Activated CD8-positive, alpha-beta T cell treated with anti-CD3 and anti-CD28 coated beads for 36 hours (primary cell): ENCODE measurements at regions not wholly inside any gene's neighbourhood (a gene's known extent, or its start where the extent isn't known, plus 50 kb on each side); places are given as distances from the start of the nearest gene placed in this dataset.

Source experiments
- ATAC-seq: fragments of 200-7000 bp; cut with Tn5 transposase; one replicate; pipeline ENCODE4 v1.10.0; 2021; ENCODE audit warnings: mild to moderate bottlenecking, moderate library complexity
- CTCF ChIA-PET: fragments of 350-600 bp; sonication (Branson Sonifier 250); formaldehyde crosslinking; loops from one replicate; lab custom pipeline; 2021; ENCODE audit warnings: antibody characterized with exemption; lab: Charles Lee
- POLR2A ChIA-PET: fragments of 350-600 bp; sonication (Branson Sonifier 250); formaldehyde crosslinking; loops from one replicate; lab custom pipeline; 2021; ENCODE audit warnings: antibody characterized with exemption; lab: Charles Lee
- DNase-seq: peaks from one replicate; pipeline ENCODE4 v3.0.0-alpha.2; 2020
- H3K27ac Mint-ChIP-seq: one replicate; pipeline ENCODE4 v1.8.0; 2021; ENCODE audit warnings: mild to moderate bottlenecking, mixed read lengths
- H3K27me3 Mint-ChIP-seq: one replicate; pipeline ENCODE4 v1.8.0; 2021; ENCODE audit warnings: mixed read lengths
- H3K36me3 Mint-ChIP-seq: one replicate; pipeline ENCODE4 v1.8.0; 2021; ENCODE audit warnings: low read depth, mixed read lengths
- H3K4me1 Mint-ChIP-seq: one replicate; pipeline ENCODE4 v1.8.0; 2021; ENCODE audit warnings: low read depth, mixed read lengths
- H3K4me3 Mint-ChIP-seq: one replicate; pipeline ENCODE4 v1.8.0; 2021; ENCODE audit warnings: mild to moderate bottlenecking, moderate library complexity, mixed read lengths
- H3K9me3 Mint-ChIP-seq: one replicate; pipeline ENCODE4 v1.8.0; 2021; ENCODE audit warnings: mixed read lengths
- CTCF ChIP-seq: fragments of 200-600 bp; IDR thresholded peaks from one replicate; pipeline ENCODE4 v1.8.0; 2022; ENCODE audit warnings: antibody characterized with exemption, mild to moderate bottlenecking
- intact Hi-C: fragments of 100-400 bp; cut with micrococcal nuclease; formaldehyde crosslinking; loops from one replicate; pipeline ENCODE4 v1.10.0; 2022

GRCh38 chr3:67733269-67733950 lies 79.0 kb upstream of the SUCLG2 start:
- Mint-ChIP-seq H3K36me3 (peaks cover 4% of the 10 kb centered on the region), H3K9me3 (peaks cover 4% of the 10 kb centered on the region), H3K27ac (no peak overlapping the region), H3K4me1 (peaks cover 28% of the 10 kb centered on the region), H3K4me3 (no peak overlapping the region), H3K27me3 (no peaks in the 10 kb centered on the region)
- ATAC-seq: no peak
- ChIA-PET POLR2A (no interaction called here), CTCF (interaction anchor here (0.9 kb wide), 1 partner anchor 9 kb away, joined by 3 read pairs; no protein-coding TSS in a partner anchor)
- DNase-seq: no peak
- no peak for TF ChIP-seq CTCF
- intact Hi-C loops: no loop called here

GRCh38 chr3:67724434-67724833 lies 70.0 kb upstream of the SUCLG2 start:
- Mint-ChIP-seq H3K9me3 (peaks cover 6% of the 10 kb centered on the region), H3K4me3 (no peak overlapping the region), H3K4me1 (peaks cover 7% of the 10 kb centered on the region), H3K27me3 (no peaks in the 10 kb centered on the region), H3K36me3 (peaks cover 5% of the 10 kb centered on the region), H3K27ac (no peak overlapping the region)
- ATAC-seq (no peak), DNase-seq (no peak)
- POLR2A ChIA-PET: no interaction called here
- TF ChIP-seq CTCF: no peak
- intact Hi-C loops: no loop called here
- CTCF ChIA-PET: interaction anchor here (1.2 to 1.4 kb wide), 2 partner anchors 8 to 13 kb away, joined by 3 read pairs; no protein-coding TSS in a partner anchor

GRCh38 chr3:67723863-67724262 lies 69.5 kb upstream of the SUCLG2 start:
- POLR2A ChIA-PET: no interaction called here
- Mint-ChIP-seq H3K9me3 (peaks cover 6% of the 10 kb centered on the region), H3K4me3 (no peak overlapping the region), H3K36me3 (peaks cover 5% of the 10 kb centered on the region), H3K4me1 (peaks cover 7% of the 10 kb centered on the region), H3K27ac (no peak overlapping the region), H3K27me3 (no peaks in the 10 kb centered on the region)
- DNase-seq (no peak), ATAC-seq (no peak)
- intact Hi-C loops: no loop called here
- no peak for TF ChIP-seq CTCF
- CTCF ChIA-PET: interaction anchor here (1.2 to 1.4 kb wide), 3 partner anchors 9 to 785 kb away, joined by 3 read pairs; no protein-coding TSS in a partner anchor

- Mint-ChIP-seq H3K4me3 (no peak overlapping the region), H3K4me1 (peaks cover 1% of the 10 kb centered on the region), H3K27ac (no peak overlapping the region), H3K27me3 (no peaks in the 10 kb centered on the region), H3K9me3 (peaks cover 5% of the 10 kb centered on the region), H3K36me3 (peaks cover 2% of the 10 kb centered on the region)
- ATAC-seq (no peak), DNase-seq (no peak)
- ChIA-PET POLR2A (no interaction called here), CTCF (no interaction called here)
- TF ChIP-seq CTCF: no peak
- intact Hi-C loops: no loop called here
Observed at GRCh38 chr3:67719333-67719732, 64.9 kb upstream of the SUCLG2 start.

GRCh38 chr3:67715971-67716370 lies 61.6 kb upstream of the SUCLG2 start:
- CTCF ChIA-PET: no interaction called here
- intact Hi-C loops: no loop called here
- TF ChIP-seq CTCF: no peak

More at GRCh38 chr3:67715971-67716370, 61.6 kb upstream of the SUCLG2 start:
- no peak for DNase-seq
- no peaks in the 10 kb centered on the region for H3K27me3 Mint-ChIP-seq
- POLR2A ChIA-PET: no interaction called here
- no peak overlapping the region for H3K27ac Mint-ChIP-seq
- no peak for ATAC-seq
- peaks cover 2% of the 10 kb centered on the region for H3K9me3 Mint-ChIP-seq
- no peaks in the 10 kb centered on the region for H3K36me3 Mint-ChIP-seq
- H3K4me3 Mint-ChIP-seq: no peak overlapping the region
- H3K4me1 Mint-ChIP-seq: no peaks in the 10 kb centered on the region
